ENCODE measurements at regions not wholly inside any gene's neighbourhood (a gene's known extent, or its start where the extent isn't known, plus 50 kb on each side); places are given as distances from the start of the nearest gene placed in this dataset.

GRCh38 chr2:12363138-12363537, 353.6 kb upstream of the TRIB2 start:
- no peak for DNase-seq
- Histone ChIP-seq H4K20me1 (ENCODE audit: control insufficient read depth, insufficient read depth, low read length, poor library complexity, severe bottlenecking) (no peaks in the 10 kb centered on the region), H3K27me3 (replicated peaks in 1 of 4; ENCODE audit: control extremely low read depth in 1 of 4, control insufficient read depth in 3 of 4, insufficient read depth in 4 of 4, low read length in 3 of 4) (no peaks in the 10 kb centered on the region), H3K4me1 (ENCODE audit: control insufficient read depth in 2 of 2, insufficient read depth in 2 of 2, low read length in 2 of 2) (no peaks in the 10 kb centered on the region), H3K27ac (ENCODE audit: low read length in 2 of 2) (no peak overlapping the region), H3K9me3 (ENCODE audit: control extremely low read depth in 1 of 3, control insufficient read depth in 2 of 3, insufficient read depth in 1 of 3, low read length in 2 of 3) (no peaks in the 10 kb centered on the region), H2AFZ (ENCODE audit: insufficient read depth, low read depth, low read length, poor library complexity, severe bottlenecking) (no peak overlapping the region), H3K36me3 (replicated peaks in 1 of 2; ENCODE audit: control extremely low read depth in 1 of 2, control insufficient read depth in 1 of 2, extremely low read depth in 1 of 2, insufficient read depth in 2 of 2, low read length in 1 of 2) (no peaks in the 10 kb centered on the region), H3K4me3 (ENCODE audit: control extremely low read depth in 1 of 5, extremely low read depth in 1 of 5, insufficient read depth in 1 of 5, low read depth in 2 of 5, low read length in 4 of 5) (no peak overlapping the region), H3K9ac (ENCODE audit: low read length) (no peak overlapping the region), H3K4me2 (replicated peaks; ENCODE audit: low read depth, low read length, poor library complexity, severe bottlenecking) (no peak overlapping the region), H3K79me2 (ENCODE audit: control insufficient read depth, insufficient read depth, low read length) (no peaks in the 10 kb centered on the region)
- CTCF ChIA-PET = no interaction called here
- no peaks in the 10 kb centered on the region for H3K4me1 Mint-ChIP-seq
- no peak for ATAC-seq (ENCODE audit: low read depth)
- intact Hi-C loops (cut with micrococcal nuclease) = no loop called here
- peaks cover 4% of the 10 kb centered on the region for H3K9me3 Mint-ChIP-seq (ENCODE audit: insufficient read depth)
- H3K27me3 Mint-ChIP-seq = no peaks in the 10 kb centered on the region
- no peak overlapping the region for H3K4me3 Mint-ChIP-seq
- no peak overlapping the region for H3K27ac Mint-ChIP-seq
- POLR2A ChIA-PET = no interaction called here
- no peak for TF ChIP-seq EZH2 (IDR thresholded peaks at IDR 0.05; ENCODE audit: borderline replicate concordance, insufficient read depth, low read depth, low read length, poor library complexity, severe bottlenecking)
- no peak for TF ChIP-seq CTCF (IDR thresholded peaks at IDR 0.05)
- 96% methylated on average over 2 of the region's 3 CpGs for WGBS (ENCODE audit: insufficient coverage)

- H3K27ac Mint-ChIP-seq = no peak overlapping the region
- Histone ChIP-seq H3K36me3 (replicated peaks in 1 of 2; ENCODE audit: control extremely low read depth in 1 of 2, control insufficient read depth in 1 of 2, extremely low read depth in 1 of 2, insufficient read depth in 2 of 2, low read length in 1 of 2) (no peaks in the 10 kb centered on the region), H2AFZ (ENCODE audit: insufficient read depth, low read depth, low read length, poor library complexity, severe bottlenecking) (no peak overlapping the region)
Measured at GRCh38 chr2:12363569-12363968, 353.2 kb upstream of the TRIB2 start.

More at GRCh38 chr2:12363569-12363968, 353.2 kb upstream of the TRIB2 start:
- intact Hi-C loops (cut with micrococcal nuclease) = no loop called here
- Histone ChIP-seq H3K79me2 (ENCODE audit: control insufficient read depth, insufficient read depth, low read length) (no peaks in the 10 kb centered on the region), H3K9ac (ENCODE audit: low read length) (no peak overlapping the region), H3K9me3 (ENCODE audit: control extremely low read depth in 1 of 3, control insufficient read depth in 2 of 3, insufficient read depth in 1 of 3, low read length in 2 of 3) (no peaks in the 10 kb centered on the region), H3K4me3 (ENCODE audit: control extremely low read depth in 1 of 5, extremely low read depth in 1 of 5, insufficient read depth in 1 of 5, low read depth in 2 of 5, low read length in 4 of 5) (no peak overlapping the region), H3K27me3 (replicated peaks in 1 of 4; ENCODE audit: control extremely low read depth in 1 of 4, control insufficient read depth in 3 of 4, insufficient read depth in 4 of 4, low read length in 3 of 4) (no peaks in the 10 kb centered on the region), H3K4me2 (replicated peaks; ENCODE audit: low read depth, low read length, poor library complexity, severe bottlenecking) (no peak overlapping the region), H4K20me1 (ENCODE audit: control insufficient read depth, insufficient read depth, low read length, poor library complexity, severe bottlenecking) (no peaks in the 10 kb centered on the region), H3K27ac (ENCODE audit: low read length in 2 of 2) (no peak overlapping the region), H3K4me1 (ENCODE audit: control insufficient read depth in 2 of 2, insufficient read depth in 2 of 2, low read length in 2 of 2) (no peaks in the 10 kb centered on the region)
- POLR2A ChIA-PET = no interaction called here
- H3K9me3 Mint-ChIP-seq (ENCODE audit: insufficient read depth) = peaks cover 4% of the 10 kb centered on the region
- CTCF ChIA-PET = no interaction called here
- no peaks in the 10 kb centered on the region for H3K4me1 Mint-ChIP-seq
- H3K27me3 Mint-ChIP-seq = no peaks in the 10 kb centered on the region
- DNase-seq (no peak), ATAC-seq (ENCODE audit: low read depth) (no peak)
- TF ChIP-seq CTCF (IDR thresholded peaks at IDR 0.05) (no peak), EZH2 (IDR thresholded peaks at IDR 0.05; ENCODE audit: borderline replicate concordance, insufficient read depth, low read depth, low read length, poor library complexity, severe bottlenecking) (no peak)
- WGBS (ENCODE audit: insufficient coverage) = no CpG with 5 or more reads among the region's 1 CpG
- no peak overlapping the region for H3K4me3 Mint-ChIP-seq

Measured in B cell (primary cell).